22Rv1 (cell line): ENCODE measurements at regions not wholly inside any gene's neighbourhood (a gene's known extent, or its start where the extent isn't known, plus 50 kb on each side); places are given as distances from the start of the nearest gene placed in this dataset.

Experiments used
- CTCF ChIP-seq: fragments of 450-650 bp; IDR thresholded peaks from 2 replicates; pipeline ENCODE4 v1.5.1; 2017; ENCODE audit warnings: mild to moderate bottlenecking
- ZFX ChIP-seq: fragments of 450-650 bp; IDR thresholded peaks from 2 replicates; pipeline ENCODE4 v1.6.1; 2017; ENCODE audit warnings: antibody characterized with exemption, borderline replicate concordance

DNA sequence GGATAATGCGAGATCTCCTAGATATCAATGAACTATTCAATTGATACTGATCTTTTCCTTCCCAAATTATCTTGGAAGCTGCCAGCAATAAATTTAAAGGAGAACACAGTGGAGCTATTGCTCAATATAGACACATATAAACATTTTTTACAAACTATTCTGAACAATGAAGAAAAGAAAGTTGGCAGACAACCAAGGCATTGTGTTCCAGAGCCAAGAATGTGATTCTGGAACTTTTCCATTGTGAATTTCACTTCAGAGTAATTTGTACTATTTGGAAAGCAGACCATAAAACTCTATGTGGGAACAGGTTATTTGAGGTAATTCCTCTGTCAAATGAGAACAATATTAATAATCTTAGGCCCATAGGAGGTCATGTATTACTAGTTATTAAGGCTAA, 588.2 kb downstream of the IRS1 start:
- TF ChIP-seq CTCF (no peak), ZFX (no peak)
